COR-L47 (cell line): ENCODE measurements at regions not wholly inside any gene's neighbourhood (a gene's known extent, or its start where the extent isn't known, plus 50 kb on each side); places are given as distances from the start of the nearest gene placed in this dataset.
A peak's percentile ranks its signal among the peaks of the same experiment; 100 is the strongest.
"Not testable (repeated sequence)": the region's sequence is repeated elsewhere in the genome, so short reads cannot be mapped to it uniquely, and the experiment has no call there.

ENCODE experiments used
- DNase-seq: peaks from one replicate; lab custom pipeline; 2025; lab: John Stamatoyannopoulos, UW

GRCh38 chr12:58069268-58069963, 128.0 kb downstream of the ATP23 start:
- DNase-seq: no peak

GRCh38 chr12:58071994-58072393, 130.6 kb downstream of the ATP23 start:
- DNase-seq: no peak

GRCh38 chr12:58074259-58074658, 132.9 kb downstream of the ATP23 start:
- no peak for DNase-seq

GRCh38 chr12:58079806-58080205, 138.4 kb downstream of the ATP23 start:
- DNase-seq: no peak

- DNase-seq: no peak
Measured at GRCh38 chr12:58081488-58081887, 140.1 kb downstream of the ATP23 start.

GRCh38 chr12:58082996-58083395, 141.6 kb downstream of the ATP23 start:
- DNase-seq: no peak

- no peak for DNase-seq
Measured at GRCh38 chr12:58086006-58086405, 144.6 kb downstream of the ATP23 start.

- DNase-seq: peak; percentile 20
Measured at GRCh38 chr12:58086930-58087329, 145.6 kb downstream of the ATP23 start.

GRCh38 chr12:58087423-58088127, 146.2 kb downstream of the ATP23 start:
- no peak for DNase-seq

- DNase-seq: no peak
Measured at GRCh38 chr12:58089588-58089987, 148.2 kb downstream of the ATP23 start.

GRCh38 chr12:58090685-58091084, 149.3 kb downstream of the ATP23 start:
- no peak for DNase-seq

- no peak for DNase-seq
Measured at GRCh38 chr12:58095002-58095401, 153.6 kb downstream of the ATP23 start.

GRCh38 chr12:58097741-58098140, 156.4 kb downstream of the ATP23 start:
- DNase-seq: no peak

GRCh38 chr12:58099476-58099875, 158.1 kb downstream of the ATP23 start:
- no peak for DNase-seq

GRCh38 chr12:58104351-58104755, 163.0 kb downstream of the ATP23 start:
- no peak for DNase-seq

GRCh38 chr12:58105225-58106119, 164.1 kb downstream of the ATP23 start:
- no peak for DNase-seq

GRCh38 chr12:58106195-58106594, 164.8 kb downstream of the ATP23 start:
- no peak for DNase-seq

- DNase-seq: no peak
Measured at GRCh38 chr12:58117201-58117600, 175.8 kb downstream of the ATP23 start.

- DNase-seq: no peak
Measured at GRCh38 chr12:58117667-58118066, 176.3 kb downstream of the ATP23 start.

GRCh38 chr12:58125761-58126160, 184.4 kb downstream of the ATP23 start:
- DNase-seq: not testable (repeated sequence)

- no peak for DNase-seq
Measured at GRCh38 chr12:58131986-58132755, 190.8 kb downstream of the ATP23 start.

GRCh38 chr12:58138424-58138823, 197.1 kb downstream of the ATP23 start:
- no peak for DNase-seq
